ENCODE measurements at regions not wholly inside any gene's neighbourhood (a gene's known extent, or its start where the extent isn't known, plus 50 kb on each side); places are given as distances from the start of the nearest gene placed in this dataset.

GRCh38 chr2:228798458-228799207 is 472.5 kb downstream of the PID1 start:
- Mint-ChIP-seq H3K4me1 (ENCODE audit: low read depth, unreplicated experiment) (peaks cover 3% of the 10 kb centered on the region), H3K36me3 (ENCODE audit: unreplicated experiment) (no peaks in the 10 kb centered on the region), H3K9me3 (ENCODE audit: unreplicated experiment) (no peaks in the 10 kb centered on the region), H3K27me3 (ENCODE audit: unreplicated experiment) (no peaks in the 10 kb centered on the region), H3K4me3 (ENCODE audit: unreplicated experiment) (no peak overlapping the region), H3K27ac (ENCODE audit: unreplicated experiment) (no peak overlapping the region)
- DNase-seq = no peak
- TF ChIP-seq CTCF (IDR thresholded peaks at IDR 0.05; ENCODE audit: partially characterized antibody, unreplicated experiment) = no peak

- H3K36me3 Mint-ChIP-seq (ENCODE audit: unreplicated experiment) = no peaks in the 10 kb centered on the region
- no peak overlapping the region for H3K4me3 Mint-ChIP-seq (ENCODE audit: unreplicated experiment)
- no peak for TF ChIP-seq CTCF (IDR thresholded peaks at IDR 0.05; ENCODE audit: partially characterized antibody, unreplicated experiment)
- no peak for DNase-seq
- peaks cover 3% of the 10 kb centered on the region for H3K4me1 Mint-ChIP-seq (ENCODE audit: low read depth, unreplicated experiment)
- no peaks in the 10 kb centered on the region for H3K9me3 Mint-ChIP-seq (ENCODE audit: unreplicated experiment)
- H3K27ac Mint-ChIP-seq (ENCODE audit: unreplicated experiment) = no peak overlapping the region
- no peaks in the 10 kb centered on the region for H3K27me3 Mint-ChIP-seq (ENCODE audit: unreplicated experiment)
Observed at GRCh38 chr2:228796386-228796785, 474.7 kb downstream of the PID1 start.

GRCh38 chr2:228793116-228793515 is 478.0 kb downstream of the PID1 start:
- Mint-ChIP-seq H3K27ac (ENCODE audit: unreplicated experiment) (no peak overlapping the region), H3K27me3 (ENCODE audit: unreplicated experiment) (no peaks in the 10 kb centered on the region), H3K4me1 (ENCODE audit: low read depth, unreplicated experiment) (peaks cover 3% of the 10 kb centered on the region), H3K36me3 (ENCODE audit: unreplicated experiment) (no peaks in the 10 kb centered on the region), H3K4me3 (ENCODE audit: unreplicated experiment) (no peak overlapping the region), H3K9me3 (ENCODE audit: unreplicated experiment) (no peaks in the 10 kb centered on the region)
- TF ChIP-seq CTCF (IDR thresholded peaks at IDR 0.05; ENCODE audit: partially characterized antibody, unreplicated experiment) = no peak
- no peak for DNase-seq

GRCh38 chr2:228786901-228787300 is 484.2 kb downstream of the PID1 start:
- Mint-ChIP-seq H3K4me1 (ENCODE audit: low read depth, unreplicated experiment) (no peaks in the 10 kb centered on the region), H3K27ac (ENCODE audit: unreplicated experiment) (no peak overlapping the region), H3K27me3 (ENCODE audit: unreplicated experiment) (no peaks in the 10 kb centered on the region), H3K9me3 (ENCODE audit: unreplicated experiment) (no peaks in the 10 kb centered on the region), H3K36me3 (ENCODE audit: unreplicated experiment) (no peaks in the 10 kb centered on the region), H3K4me3 (ENCODE audit: unreplicated experiment) (no peak overlapping the region)
- TF ChIP-seq CTCF (IDR thresholded peaks at IDR 0.05; ENCODE audit: partially characterized antibody, unreplicated experiment) = no peak
- DNase-seq = no peak

- Mint-ChIP-seq H3K4me1 (ENCODE audit: low read depth, unreplicated experiment) (no peaks in the 10 kb centered on the region), H3K27ac (ENCODE audit: unreplicated experiment) (no peak overlapping the region), H3K9me3 (ENCODE audit: unreplicated experiment) (no peaks in the 10 kb centered on the region), H3K4me3 (ENCODE audit: unreplicated experiment) (no peak overlapping the region), H3K36me3 (ENCODE audit: unreplicated experiment) (no peaks in the 10 kb centered on the region), H3K27me3 (ENCODE audit: unreplicated experiment) (peaks cover 2% of the 10 kb centered on the region)
- TF ChIP-seq CTCF (IDR thresholded peaks at IDR 0.05; ENCODE audit: partially characterized antibody, unreplicated experiment) = no peak
- DNase-seq = no peak
Observed at GRCh38 chr2:228782281-228782680, 488.8 kb downstream of the PID1 start.
